Activated CD4-positive, alpha-beta T cell treated with anti-CD3 and anti-CD28 coated beads, Interleukin-2, amount 10 ng/mL, durations not matched to agents 7 days and 5 days (primary cell): ENCODE measurements at regions not wholly inside any gene's neighbourhood (a gene's known extent, or its start where the extent isn't known, plus 50 kb on each side); places are given as distances from the start of the nearest gene placed in this dataset.

Experiments used
- CTCF ChIA-PET: fragments of 350-600 bp; sonication (Branson Sonifier 250); formaldehyde crosslinking; loops from one replicate; lab custom pipeline; 2021; ENCODE audit warnings: antibody characterized with exemption; lab: Charles Lee
- POLR2A ChIA-PET: fragments of 350-600 bp; sonication (Branson Sonifier 250); formaldehyde crosslinking; loops from one replicate; lab custom pipeline; 2021; ENCODE audit warnings: antibody characterized with exemption; lab: Charles Lee
- DNase-seq: peaks from one replicate; pipeline ENCODE4 v3.0.0-alpha.2; 2020
- H3K27ac Mint-ChIP-seq: one replicate; pipeline ENCODE4 v1.8.0; 2021; ENCODE audit warnings: mild to moderate bottlenecking, moderate library complexity, mixed read lengths
- H3K27me3 Mint-ChIP-seq: one replicate; pipeline ENCODE4 v1.8.0; 2021; ENCODE audit warnings: mixed read lengths
- H3K36me3 Mint-ChIP-seq: one replicate; pipeline ENCODE4 v1.8.0; 2021; ENCODE audit warnings: low read depth, mixed read lengths
- H3K4me1 Mint-ChIP-seq: one replicate; pipeline ENCODE4 v1.8.0; 2021; ENCODE audit warnings: mixed read lengths
- H3K4me3 Mint-ChIP-seq: one replicate; pipeline ENCODE4 v1.8.0; 2021; ENCODE audit warnings: mild to moderate bottlenecking, moderate library complexity, mixed read lengths
- H3K9me3 Mint-ChIP-seq: one replicate; pipeline ENCODE4 v1.8.0; 2021; ENCODE audit warnings: mixed read lengths

- H3K27ac Mint-ChIP-seq, result no peak overlapping the region
- POLR2A ChIA-PET, result no interaction called here
- H3K4me1 Mint-ChIP-seq, result no peaks in the 10 kb centered on the region
- H3K9me3 Mint-ChIP-seq, result peaks cover 9% of the 10 kb centered on the region
- CTCF ChIA-PET, result no interaction called here
- H3K4me3 Mint-ChIP-seq, result no peak overlapping the region
- no peaks in the 10 kb centered on the region for H3K27me3 Mint-ChIP-seq
- no peaks in the 10 kb centered on the region for H3K36me3 Mint-ChIP-seq
- no peak for DNase-seq
These were observed 277.0 kb downstream of the CDH2 start for GRCh38 chr18:27899893-27900292.

GRCh38 chr18:27894746-27895145 lies 282.2 kb downstream of the CDH2 start:
- Mint-ChIP-seq H3K4me1 (no peaks in the 10 kb centered on the region), H3K27ac (no peak overlapping the region), H3K4me3 (no peak overlapping the region), H3K27me3 (no peaks in the 10 kb centered on the region), H3K36me3 (no peaks in the 10 kb centered on the region), H3K9me3 (peaks cover 4% of the 10 kb centered on the region)
- CTCF ChIA-PET, result no interaction called here
- POLR2A ChIA-PET, result no interaction called here
- DNase-seq, result no peak

- H3K27me3 Mint-ChIP-seq, result no peaks in the 10 kb centered on the region
- H3K9me3 Mint-ChIP-seq, result peaks cover 4% of the 10 kb centered on the region
- POLR2A ChIA-PET, result no interaction called here
- H3K27ac Mint-ChIP-seq, result no peak overlapping the region
- H3K4me3 Mint-ChIP-seq, result no peak overlapping the region
- H3K36me3 Mint-ChIP-seq, result no peaks in the 10 kb centered on the region
- no peak for DNase-seq
- CTCF ChIA-PET, result no interaction called here
- no peaks in the 10 kb centered on the region for H3K4me1 Mint-ChIP-seq
These were observed 289.0 kb downstream of the CDH2 start for GRCh38 chr18:27887711-27888495.

- POLR2A ChIA-PET, result no interaction called here
These were observed 289.6 kb downstream of the CDH2 start for GRCh38 chr18:27887287-27887686.

GRCh38 chr18:27879540-27879939 lies 297.4 kb downstream of the CDH2 start:
- Mint-ChIP-seq H3K36me3 (no peaks in the 10 kb centered on the region), H3K27ac (no peak overlapping the region), H3K27me3 (no peaks in the 10 kb centered on the region), H3K4me3 (no peak overlapping the region), H3K4me1 (no peaks in the 10 kb centered on the region), H3K9me3 (peaks cover 2% of the 10 kb centered on the region)
- DNase-seq, result no peak
- CTCF ChIA-PET, result no interaction called here
- POLR2A ChIA-PET, result no interaction called here

More at GRCh38 chr18:27887287-27887686, 289.6 kb downstream of the CDH2 start:
- Mint-ChIP-seq H3K27me3 (no peaks in the 10 kb centered on the region), H3K27ac (no peak overlapping the region), H3K9me3 (peaks cover 2% of the 10 kb centered on the region), H3K4me3 (no peak overlapping the region), H3K4me1 (no peaks in the 10 kb centered on the region), H3K36me3 (no peaks in the 10 kb centered on the region)
- DNase-seq, result no peak
- CTCF ChIA-PET, result no interaction called here

- no peaks in the 10 kb centered on the region for H3K27me3 Mint-ChIP-seq
- no peak overlapping the region for H3K4me3 Mint-ChIP-seq
- POLR2A ChIA-PET, result no interaction called here
- no peaks in the 10 kb centered on the region for H3K4me1 Mint-ChIP-seq
- H3K27ac Mint-ChIP-seq, result no peak overlapping the region
- CTCF ChIA-PET, result no interaction called here
- no peak for DNase-seq
- H3K9me3 Mint-ChIP-seq, result peaks cover 3% of the 10 kb centered on the region
- no peaks in the 10 kb centered on the region for H3K36me3 Mint-ChIP-seq
These were observed 305.2 kb downstream of the CDH2 start for GRCh38 chr18:27871726-27872125.

GRCh38 chr18:27869735-27870134 lies 307.2 kb downstream of the CDH2 start:
- H3K4me3 Mint-ChIP-seq, result no peak overlapping the region
- CTCF ChIA-PET, result no interaction called here

GRCh38 chr18:27865431-27865830 lies 311.5 kb downstream of the CDH2 start:
- Mint-ChIP-seq H3K4me1 (no peaks in the 10 kb centered on the region), H3K27ac (no peak overlapping the region), H3K9me3 (peaks cover 3% of the 10 kb centered on the region), H3K4me3 (no peak overlapping the region), H3K36me3 (no peaks in the 10 kb centered on the region), H3K27me3 (no peaks in the 10 kb centered on the region)
- ChIA-PET POLR2A (no interaction called here), CTCF (no interaction called here)
- DNase-seq, result no peak

More at GRCh38 chr18:27869735-27870134, 307.2 kb downstream of the CDH2 start:
- Mint-ChIP-seq H3K36me3 (no peaks in the 10 kb centered on the region), H3K27ac (no peak overlapping the region), H3K9me3 (peaks cover 3% of the 10 kb centered on the region), H3K4me1 (no peaks in the 10 kb centered on the region), H3K27me3 (no peaks in the 10 kb centered on the region)
- no peak for DNase-seq
- POLR2A ChIA-PET, result no interaction called here

- no peaks in the 10 kb centered on the region for H3K9me3 Mint-ChIP-seq
- no peak overlapping the region for H3K4me3 Mint-ChIP-seq
- no peak for DNase-seq
- H3K27ac Mint-ChIP-seq, result no peak overlapping the region
- POLR2A ChIA-PET, result no interaction called here
- H3K4me1 Mint-ChIP-seq, result no peaks in the 10 kb centered on the region
- H3K36me3 Mint-ChIP-seq, result no peaks in the 10 kb centered on the region
- H3K27me3 Mint-ChIP-seq, result no peaks in the 10 kb centered on the region
- CTCF ChIA-PET, result no interaction called here
These were observed 313.0 kb downstream of the CDH2 start for GRCh38 chr18:27863780-27864430.

GRCh38 chr18:27862041-27862682 lies 314.8 kb downstream of the CDH2 start:
- Mint-ChIP-seq H3K36me3 (no peaks in the 10 kb centered on the region), H3K4me3 (no peak overlapping the region), H3K4me1 (no peaks in the 10 kb centered on the region), H3K27me3 (no peaks in the 10 kb centered on the region), H3K9me3 (no peaks in the 10 kb centered on the region), H3K27ac (no peak overlapping the region)
- ChIA-PET POLR2A (no interaction called here), CTCF (no interaction called here)
- DNase-seq, result no peak

- ChIA-PET POLR2A (no interaction called here), CTCF (no interaction called here)
- DNase-seq, result no peak
- Mint-ChIP-seq H3K27ac (no peak overlapping the region), H3K36me3 (no peaks in the 10 kb centered on the region), H3K4me1 (no peaks in the 10 kb centered on the region), H3K27me3 (no peaks in the 10 kb centered on the region), H3K4me3 (no peak overlapping the region), H3K9me3 (no peaks in the 10 kb centered on the region)
These were observed 315.4 kb downstream of the CDH2 start for GRCh38 chr18:27861539-27861938.

- Mint-ChIP-seq H3K27ac (no peak overlapping the region), H3K4me3 (no peak overlapping the region), H3K9me3 (no peaks in the 10 kb centered on the region), H3K27me3 (no peaks in the 10 kb centered on the region), H3K4me1 (no peaks in the 10 kb centered on the region), H3K36me3 (no peaks in the 10 kb centered on the region)
- ChIA-PET CTCF (no interaction called here), POLR2A (no interaction called here)
- no peak for DNase-seq
These were observed 316.2 kb downstream of the CDH2 start for GRCh38 chr18:27860701-27861107.

GRCh38 chr18:27860011-27860410 lies 316.9 kb downstream of the CDH2 start:
- CTCF ChIA-PET, result no interaction called here
- Mint-ChIP-seq H3K27me3 (no peaks in the 10 kb centered on the region), H3K27ac (no peak overlapping the region), H3K36me3 (no peaks in the 10 kb centered on the region), H3K4me3 (no peak overlapping the region), H3K9me3 (no peaks in the 10 kb centered on the region), H3K4me1 (no peaks in the 10 kb centered on the region)
- no peak for DNase-seq
- POLR2A ChIA-PET, result no interaction called here
